BJ (cell line): ENCODE measurements at regions not wholly inside any gene's neighbourhood (a gene's known extent, or its start where the extent isn't known, plus 50 kb on each side); places are given as distances from the start of the nearest gene placed in this dataset.

Source experiments
- CTCF ChIA-PET: fragments of 350-600 bp; formaldehyde crosslinking; extraction: SDS; loops from one replicate; lab custom pipeline; 2021; ENCODE audit warnings: antibody characterized with exemption, inconsistent platforms; lab: Yijun Ruan, JAX
- POLR2A ChIA-PET: fragments of 300-600 bp; sonication (Branson Sonifier 250); formaldehyde crosslinking; extraction: SDS; loops from one replicate; lab custom pipeline; 2021; ENCODE audit warnings: antibody characterized with exemption; lab: Charles Lee
- DNase-seq: peaks from one replicate; pipeline ENCODE4 v3.0.0-alpha.2; 2011; ENCODE audit warnings: low read depth
- H3K27me3 ChIP-seq: 2 replicates; pipeline ENCODE4 v1.6.0; 2011; ENCODE audit warnings: low read length; ENCODE audit not compliant: control insufficient read depth, insufficient read depth
- H3K36me3 ChIP-seq: 2 replicates; pipeline ENCODE4 v1.5.1; 2011; ENCODE audit warnings: low read length; ENCODE audit not compliant: control insufficient read depth, insufficient read depth
- H3K4me3 ChIP-seq: 2 replicates; pipeline ENCODE4 v1.5.1; 2011; ENCODE audit warnings: low read depth, mild to moderate bottlenecking, control low read depth, low read length
- TF ChIP-seq, protein P1 (sequence below): IDR thresholded peaks from 2 replicates; pipeline ENCODE4 v1.5.1; 2011; ENCODE audit warnings: low read depth, mild to moderate bottlenecking, control low read depth, inconsistent platforms, low read length, moderate library complexity; ENCODE audit not compliant: insufficient read depth

DNA sequence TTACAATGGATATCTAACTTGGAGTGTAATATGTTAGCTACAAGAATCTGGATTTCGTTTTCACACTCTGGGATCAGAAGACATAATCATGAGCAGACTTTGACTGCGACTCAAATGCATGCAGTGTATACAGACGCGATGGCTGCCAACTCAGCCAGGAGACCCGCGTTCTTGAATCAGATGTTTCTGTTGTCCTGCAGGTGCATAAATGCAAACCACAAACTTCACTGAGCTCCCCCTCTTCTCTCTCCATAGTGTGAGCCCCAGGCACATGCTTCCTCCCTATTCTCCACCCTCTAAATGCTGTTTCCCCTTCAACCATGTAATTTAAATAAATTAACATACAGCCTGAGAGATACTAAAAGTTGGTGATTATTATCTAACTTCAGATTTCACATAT is 347.9 kb downstream of the DCHS2 start:
- TF ChIP-seq, protein P1, sequence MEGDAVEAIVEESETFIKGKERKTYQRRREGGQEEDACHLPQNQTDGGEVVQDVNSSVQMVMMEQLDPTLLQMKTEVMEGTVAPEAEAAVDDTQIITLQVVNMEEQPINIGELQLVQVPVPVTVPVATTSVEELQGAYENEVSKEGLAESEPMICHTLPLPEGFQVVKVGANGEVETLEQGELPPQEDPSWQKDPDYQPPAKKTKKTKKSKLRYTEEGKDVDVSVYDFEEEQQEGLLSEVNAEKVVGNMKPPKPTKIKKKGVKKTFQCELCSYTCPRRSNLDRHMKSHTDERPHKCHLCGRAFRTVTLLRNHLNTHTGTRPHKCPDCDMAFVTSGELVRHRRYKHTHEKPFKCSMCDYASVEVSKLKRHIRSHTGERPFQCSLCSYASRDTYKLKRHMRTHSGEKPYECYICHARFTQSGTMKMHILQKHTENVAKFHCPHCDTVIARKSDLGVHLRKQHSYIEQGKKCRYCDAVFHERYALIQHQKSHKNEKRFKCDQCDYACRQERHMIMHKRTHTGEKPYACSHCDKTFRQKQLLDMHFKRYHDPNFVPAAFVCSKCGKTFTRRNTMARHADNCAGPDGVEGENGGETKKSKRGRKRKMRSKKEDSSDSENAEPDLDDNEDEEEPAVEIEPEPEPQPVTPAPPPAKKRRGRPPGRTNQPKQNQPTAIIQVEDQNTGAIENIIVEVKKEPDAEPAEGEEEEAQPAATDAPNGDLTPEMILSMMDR: no peak
- CTCF ChIA-PET: no interaction called here
- POLR2A ChIA-PET: no interaction called here

DNA sequence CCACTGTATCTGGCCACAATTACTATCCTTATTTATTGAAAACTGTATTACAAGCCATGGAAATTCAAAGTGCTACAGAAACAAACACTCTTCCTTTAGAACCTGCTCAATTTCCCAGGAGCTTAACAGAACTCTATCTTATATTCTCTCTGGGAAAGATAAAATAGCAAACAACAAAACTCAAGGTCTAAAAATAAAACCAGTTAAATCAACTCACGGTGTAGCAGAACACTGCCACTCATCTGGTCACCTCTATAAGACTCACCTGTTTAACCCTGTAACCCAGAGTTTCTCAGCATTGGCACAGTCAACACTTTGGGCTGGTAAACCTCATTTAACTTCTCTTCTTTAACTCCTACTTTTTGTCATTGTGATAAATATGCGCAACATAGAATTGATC is 348.9 kb downstream of the DCHS2 start:
- POLR2A ChIA-PET: no interaction called here
- CTCF ChIA-PET: interaction anchor here (0.6 kb wide), 1 partner anchor 1381 kb away, joined by 3 read pairs; no protein-coding TSS in a partner anchor
- TF ChIP-seq, protein P1: no peak
- Histone ChIP-seq H3K4me3 (no peak overlapping the region), H3K36me3 (no peaks in the 10 kb centered on the region), H3K27me3 (no peaks in the 10 kb centered on the region)
- DNase-seq: no peak

More for the DNA sequence above, 347.9 kb downstream of the DCHS2 start:
- no peak overlapping the region for H3K4me3 ChIP-seq
- no peak for DNase-seq
- no peaks in the 10 kb centered on the region for H3K27me3 ChIP-seq
- no peaks in the 10 kb centered on the region for H3K36me3 ChIP-seq

DNA sequence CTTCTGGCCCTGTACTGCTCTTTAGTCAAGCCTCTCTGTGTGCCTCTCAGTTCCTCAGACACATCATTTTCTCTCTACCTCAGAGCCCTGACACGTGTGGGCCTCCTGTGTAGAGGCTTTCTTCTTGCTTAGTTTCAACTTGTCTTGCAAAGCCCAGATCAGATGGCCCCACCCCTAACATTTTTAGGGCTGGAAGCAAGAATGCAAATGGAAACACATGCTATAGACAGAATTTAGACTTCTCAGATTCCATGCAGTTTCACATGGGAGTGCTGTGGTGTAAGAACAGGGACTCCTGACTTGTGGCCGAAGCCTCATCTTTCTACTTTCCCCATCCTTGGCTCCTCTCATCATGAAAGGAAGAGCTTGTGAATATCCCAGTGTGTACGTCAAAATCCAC is 350.7 kb downstream of the DCHS2 start:
- H3K4me3 ChIP-seq: no peak overlapping the region
- TF ChIP-seq, protein P1: no peak
- no peaks in the 10 kb centered on the region for H3K27me3 ChIP-seq
- H3K36me3 ChIP-seq: no peaks in the 10 kb centered on the region
- no peak for DNase-seq
- ChIA-PET POLR2A (no interaction called here), CTCF (no interaction called here)

DNA sequence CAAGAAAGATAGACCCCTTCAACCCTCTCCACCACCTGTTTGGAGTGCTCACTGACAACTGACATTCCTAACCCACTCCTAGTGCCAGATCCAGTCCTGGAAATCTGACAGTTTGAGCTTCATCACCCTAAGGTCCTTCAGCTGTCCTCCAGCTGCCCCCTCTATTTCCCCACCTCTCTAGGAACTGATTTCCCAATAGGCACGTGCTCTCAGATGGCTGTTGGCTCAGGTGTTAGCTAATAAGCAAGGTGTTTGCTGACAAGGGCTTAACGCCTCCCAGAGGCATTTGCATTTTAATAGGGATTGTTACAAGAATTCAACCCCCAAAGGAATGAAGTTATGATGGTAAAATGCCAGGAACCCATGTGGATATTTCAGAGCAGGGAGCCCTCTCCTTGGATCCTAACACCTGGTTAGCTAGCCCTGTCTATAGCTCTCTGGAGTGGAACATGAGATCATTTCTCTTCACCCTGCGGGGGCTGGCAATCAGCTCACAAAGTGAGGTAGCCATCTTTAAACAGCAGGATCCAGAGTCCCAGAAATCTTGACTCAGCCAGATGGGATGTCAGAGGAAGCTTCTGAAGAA is 348.5 kb upstream of the SFRP2 start:
- POLR2A ChIA-PET: no interaction called here
- H3K4me3 ChIP-seq: no peak overlapping the region
- DNase-seq: no peak
- H3K36me3 ChIP-seq: no peaks in the 10 kb centered on the region
- TF ChIP-seq, protein P1: no peak
- CTCF ChIA-PET: no interaction called here
- H3K27me3 ChIP-seq: no peaks in the 10 kb centered on the region

DNA sequence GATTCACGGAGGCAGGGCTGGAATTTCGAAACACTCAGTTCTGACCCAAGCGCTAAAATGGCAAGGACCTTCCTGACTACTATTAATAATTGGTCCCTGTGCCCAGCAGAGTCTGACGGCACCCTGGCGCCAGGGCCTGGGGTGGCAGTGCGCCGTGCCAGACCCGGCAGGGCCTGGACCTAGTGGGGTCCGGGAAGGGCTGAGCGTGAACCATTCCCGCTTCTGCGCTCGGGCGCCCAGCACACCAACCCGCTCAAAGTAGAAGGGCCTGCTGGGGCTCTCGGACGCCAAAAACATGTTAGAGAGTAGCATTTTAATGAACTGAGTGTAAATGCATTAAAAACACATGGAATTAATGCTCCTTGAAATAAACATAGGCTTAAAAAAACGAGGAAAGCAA is 346.7 kb upstream of the SFRP2 start:
- TF ChIP-seq, protein P1: no peak
- Histone ChIP-seq H3K27me3 (no peaks in the 10 kb centered on the region), H3K36me3 (no peaks in the 10 kb centered on the region), H3K4me3 (no peak overlapping the region)
- POLR2A ChIA-PET: no interaction called here
- CTCF ChIA-PET: no interaction called here
- no peak for DNase-seq
